ENCODE measurements at regions not wholly inside any gene's neighbourhood (a gene's known extent, or its start where the extent isn't known, plus 50 kb on each side); places are given as distances from the start of the nearest gene placed in this dataset.

GRCh38 chr7:17195576-17195975, 102.9 kb upstream of the AHR start:
- ChIA-PET CTCF (ENCODE audit: partially characterized antibody) (interaction anchor here (0.8 kb wide), 1 partner anchor 186 kb away, joined by 3 read pairs; no protein-coding TSS in a partner anchor), POLR2A (ENCODE audit: partially characterized antibody) (interaction anchor here (1.2 kb wide), 1 partner anchor 20 kb away, joined by 3 read pairs; no protein-coding TSS in a partner anchor)
- Histone ChIP-seq H3K27me3 (replicated peaks in 1 of 4; ENCODE audit: control insufficient read depth in 3 of 4, extremely low read depth in 1 of 4, insufficient read depth in 3 of 4, low read length in 3 of 4) (no peaks in the 10 kb centered on the region), H3K23ac (ENCODE audit: insufficient read length) (no peak overlapping the region), H3K56ac (replicated peaks; ENCODE audit: insufficient read length, low read depth, low read length) (no peak overlapping the region), H3K79me2 (ENCODE audit: control insufficient read depth in 1 of 2, insufficient read depth in 2 of 2, low read length in 2 of 2) (no peaks in the 10 kb centered on the region), H3K18ac (ENCODE audit: extremely low read depth, low read length) (no peak overlapping the region), H2AK5ac (ENCODE audit: low read depth, low read length) (no peak overlapping the region), H2BK120ac (replicated peaks; ENCODE audit: low read depth, low read length) (no peak overlapping the region), H2BK20ac (ENCODE audit: low read length) (no peak overlapping the region), H3K36me3 (ENCODE audit: control insufficient read depth in 2 of 4, insufficient read depth in 4 of 4, low read length in 3 of 4) (no peaks in the 10 kb centered on the region), H4K8ac (ENCODE audit: extremely low read depth, insufficient read depth, low read length) (no peak overlapping the region), H2BK12ac (ENCODE audit: low read depth, low read length) (no peak overlapping the region), H2AFZ (ENCODE audit: low read length) (no peak overlapping the region), H3K4me2 (ENCODE audit: insufficient read depth in 1 of 2, low read depth in 2 of 2, low read length in 2 of 2) (no peak overlapping the region), H3K9ac (replicated peaks in 1 of 4; ENCODE audit: extremely low read depth in 1 of 4, low read depth in 3 of 4, low read length in 3 of 4) (no peak overlapping the region), H3K4me3 (ENCODE audit: extremely low read depth in 1 of 4, insufficient read depth in 2 of 4, low read depth in 3 of 4, low read length in 4 of 4) (no peak overlapping the region), H3K9me3 (ENCODE audit: insufficient read depth in 2 of 2, low read depth in 1 of 2, low read length in 1 of 2) (no peaks in the 10 kb centered on the region), H3K4me1 (replicated peaks in 1 of 4; ENCODE audit: control insufficient read depth in 3 of 4, insufficient read depth in 4 of 4, low read length in 3 of 4) (no peaks in the 10 kb centered on the region; a peak in 1 of 7 replicates), H3K14ac (ENCODE audit: insufficient read length) (no peak overlapping the region), H4K20me1 (replicated peaks in 1 of 2; ENCODE audit: control insufficient read depth in 1 of 2, insufficient read depth in 2 of 2, low read length in 2 of 2) (no peaks in the 10 kb centered on the region), H4K5ac (ENCODE audit: insufficient read length, low read depth, low read length) (no peak overlapping the region), H3K79me1 (ENCODE audit: low read depth, low read length) (no peaks in the 10 kb centered on the region), H3K27ac (ENCODE audit: low read depth, low read length) (no peak overlapping the region), H3K23me2 (ENCODE audit: low read depth, low read length) (no peaks in the 10 kb centered on the region), H4K91ac (replicated peaks; ENCODE audit: insufficient read length, low read length) (no peak overlapping the region), H2BK5ac (ENCODE audit: low read depth, low read length) (no peak overlapping the region), H2BK15ac (ENCODE audit: low read length) (no peak overlapping the region), H3K4ac (replicated peaks; ENCODE audit: insufficient read length, low read depth, low read length) (no peak overlapping the region)
- FAIRE-seq (no peak), DNase-seq (ENCODE audit: low read depth in 1 of 2, low spot score in 2 of 2) (no peak)
- 100% methylated on average over 2 of the region's 2 CpGs; no CpG with 5 or more reads in 1 of the 2 experiments for WGBS, 2 experiments (ENCODE audit: extremely low coverage in 1 of 2, insufficient coverage in 1 of 2, insufficient read length in 1 of 2, insufficient replicate concordance in 2 of 2, low coverage in 1 of 2, low lambda C conversion rate in 2 of 2, missing lambda C conversion rate in 1 of 2)
- TF ChIP-seq GABPA (IDR thresholded peaks at IDR 0.05; ENCODE audit: borderline replicate concordance, insufficient read depth, low read length): no peak
- TF ChIP-seq EP300 (IDR thresholded peaks at IDR 0.05; ENCODE audit: borderline replicate concordance in 1 of 2, low read depth in 2 of 2, low read length in 2 of 2): no peak
- TF ChIP-seq CEBPB (IDR thresholded peaks at IDR 0.05; ENCODE audit: low read depth, low read length): no peak
- no peak for TF ChIP-seq TAF1 (IDR thresholded peaks at IDR 0.05; ENCODE audit: low read depth, low read length)
- no peak for TF ChIP-seq CTBP2 (IDR thresholded peaks at IDR 0.05; ENCODE audit: borderline replicate concordance, insufficient read depth, insufficient read length, low read length)
- no peak for TF ChIP-seq CBX5 (IDR thresholded peaks at IDR 0.05; ENCODE audit: low read depth, low read length)
